ENCODE measurements at regions not wholly inside any gene's neighbourhood (a gene's known extent, or its start where the extent isn't known, plus 50 kb on each side); places are given as distances from the start of the nearest gene placed in this dataset.

GRCh38 chr5:167837127-167837526, 454.3 kb upstream of the WWC1 start:
- TF ChIP-seq CTCF (IDR thresholded peaks at IDR 0.05; ENCODE audit: extremely low read depth in 1 of 2, insufficient read depth in 1 of 2, low read depth in 1 of 2, low read length in 2 of 2), result no peak
- TF ChIP-seq MAX (IDR thresholded peaks at IDR 0.05; ENCODE audit: insufficient read depth, insufficient read length), result no peak

All from endothelial cell of umbilical vein (primary cell).